Activated T-helper 1 cell treated with anti-CD3 and anti-CD28 coated beads, Interleukin-12 subunit alpha, Interleukin-12 subunit beta, Interleukin-2, Interleukin-4 antibody, amounts not matched to agents 30 ng/mL and 10 ng/mL and 1 ng/mL, durations not matched to agents 14 hours and 24 hours and 36 hours (primary cell): ENCODE measurements at regions not wholly inside any gene's neighbourhood (a gene's known extent, or its start where the extent isn't known, plus 50 kb on each side); places are given as distances from the start of the nearest gene placed in this dataset.

Source experiments
- DNase-seq: peaks from one replicate; pipeline ENCODE4 v3.0.0; 2021; ENCODE audit warnings: low spot score
- H3K27ac Mint-ChIP-seq: one replicate; pipeline ENCODE4 v1.8.0; 2021; ENCODE audit warnings: mild to moderate bottlenecking, mixed read lengths
- H3K27me3 Mint-ChIP-seq: one replicate; pipeline ENCODE4 v1.8.0; 2022; ENCODE audit warnings: mild to moderate bottlenecking, moderate library complexity, mixed read lengths; ENCODE audit not compliant: insufficient read depth
- H3K36me3 Mint-ChIP-seq: one replicate; pipeline ENCODE4 v1.8.0; 2021; ENCODE audit warnings: low read depth, mixed read lengths
- H3K4me1 Mint-ChIP-seq: one replicate; pipeline ENCODE4 v1.8.0; 2021; ENCODE audit warnings: low read depth, mixed read lengths
- H3K4me3 Mint-ChIP-seq: one replicate; pipeline ENCODE4 v1.8.0; 2021; ENCODE audit warnings: mild to moderate bottlenecking, moderate library complexity, mixed read lengths
- H3K9me3 Mint-ChIP-seq: one replicate; pipeline ENCODE4 v1.8.0; 2021; ENCODE audit warnings: mixed read lengths
- intact Hi-C: fragments of 100-400 bp; cut with micrococcal nuclease; formaldehyde crosslinking; loops from one replicate; pipeline ENCODE4 v1.15.1; 2024

GRCh38 chr1:84759756-84760155 lies 69.5 kb upstream of the SSX2IP start:
- H3K4me1 Mint-ChIP-seq: peaks cover 6% of the 10 kb centered on the region
- H3K9me3 Mint-ChIP-seq: no peaks in the 10 kb centered on the region
- no peaks in the 10 kb centered on the region for H3K36me3 Mint-ChIP-seq
- intact Hi-C loops: loop anchor here (10.0 kb wide), 1 partner anchor 255 kb away; the partner anchor contains the start of genes GNG5 and SPATA1
- DNase-seq: no peak
- H3K4me3 Mint-ChIP-seq: no peak overlapping the region
- peaks cover 7% of the 10 kb centered on the region for H3K27me3 Mint-ChIP-seq
- H3K27ac Mint-ChIP-seq: no peak overlapping the region

- peaks cover 7% of the 10 kb centered on the region for H3K27me3 Mint-ChIP-seq
- DNase-seq: no peak
- H3K36me3 Mint-ChIP-seq: no peaks in the 10 kb centered on the region
- no peak overlapping the region for H3K27ac Mint-ChIP-seq
- peaks cover 6% of the 10 kb centered on the region for H3K4me1 Mint-ChIP-seq
- intact Hi-C loops: loop anchor here (10.0 kb wide), 1 partner anchor 254 kb away; the partner anchor contains the start of genes GNG5 and SPATA1
- H3K9me3 Mint-ChIP-seq: no peaks in the 10 kb centered on the region
- no peak overlapping the region for H3K4me3 Mint-ChIP-seq
Observed at GRCh38 chr1:84758968-84759491, 68.8 kb upstream of the SSX2IP start.

GRCh38 chr1:84758476-84758875 lies 68.2 kb upstream of the SSX2IP start:
- no peak overlapping the region for H3K27ac Mint-ChIP-seq
- H3K4me3 Mint-ChIP-seq: no peak overlapping the region
- H3K36me3 Mint-ChIP-seq: no peaks in the 10 kb centered on the region
- H3K9me3 Mint-ChIP-seq: no peaks in the 10 kb centered on the region
- DNase-seq: no peak
- H3K4me1 Mint-ChIP-seq: peaks cover 7% of the 10 kb centered on the region
- intact Hi-C loops: loop anchor here (10.0 kb wide), 1 partner anchor 254 kb away; the partner anchor contains the start of genes GNG5 and SPATA1
- peaks cover 8% of the 10 kb centered on the region for H3K27me3 Mint-ChIP-seq

GRCh38 chr1:84757301-84757700 lies 67.0 kb upstream of the SSX2IP start:
- Mint-ChIP-seq H3K27ac (no peak overlapping the region), H3K4me1 (peaks cover 11% of the 10 kb centered on the region), H3K4me3 (no peak overlapping the region), H3K27me3 (peaks cover 13% of the 10 kb centered on the region), H3K36me3 (no peaks in the 10 kb centered on the region), H3K9me3 (no peaks in the 10 kb centered on the region)
- intact Hi-C loops: loop anchor here (10.0 kb wide), 1 partner anchor 252 kb away; the partner anchor contains the start of genes GNG5 and SPATA1
- no peak for DNase-seq

GRCh38 chr1:84756455-84757082 lies 66.3 kb upstream of the SSX2IP start:
- H3K36me3 Mint-ChIP-seq: no peaks in the 10 kb centered on the region
- peaks cover 15% of the 10 kb centered on the region for H3K27me3 Mint-ChIP-seq
- H3K4me3 Mint-ChIP-seq: no peak overlapping the region

GRCh38 chr1:84756001-84756400 lies 65.7 kb upstream of the SSX2IP start:
- no peak overlapping the region for H3K27ac Mint-ChIP-seq
- H3K9me3 Mint-ChIP-seq: no peaks in the 10 kb centered on the region
- no peak for DNase-seq
- H3K36me3 Mint-ChIP-seq: no peaks in the 10 kb centered on the region
- peaks cover 15% of the 10 kb centered on the region for H3K27me3 Mint-ChIP-seq
- no peak overlapping the region for H3K4me3 Mint-ChIP-seq
- peaks cover 11% of the 10 kb centered on the region for H3K4me1 Mint-ChIP-seq
- intact Hi-C loops: loop anchor here (10.0 kb wide), 1 partner anchor 251 kb away; the partner anchor contains the start of genes GNG5 and SPATA1

More at GRCh38 chr1:84756455-84757082, 66.3 kb upstream of the SSX2IP start:
- intact Hi-C loops: loop anchor here (10.0 kb wide), 1 partner anchor 252 kb away; the partner anchor contains the start of genes GNG5 and SPATA1
- Mint-ChIP-seq H3K4me1 (peaks cover 11% of the 10 kb centered on the region), H3K27ac (no peak overlapping the region), H3K9me3 (no peaks in the 10 kb centered on the region)
- DNase-seq: no peak

GRCh38 chr1:84755216-84755615 lies 65.0 kb upstream of the SSX2IP start:
- Mint-ChIP-seq H3K27me3 (peaks cover 19% of the 10 kb centered on the region), H3K4me1 (peaks cover 11% of the 10 kb centered on the region), H3K9me3 (no peaks in the 10 kb centered on the region), H3K4me3 (no peak overlapping the region), H3K27ac (no peak overlapping the region), H3K36me3 (no peaks in the 10 kb centered on the region)
- DNase-seq: no peak
- intact Hi-C loops: loop anchor here (10.0 kb wide), 1 partner anchor 250 kb away; the partner anchor contains the start of genes GNG5 and SPATA1

GRCh38 chr1:84754386-84754703 lies 64.1 kb upstream of the SSX2IP start:
- Mint-ChIP-seq H3K4me1 (peaks cover 11% of the 10 kb centered on the region), H3K27me3 (peaks cover 25% of the 10 kb centered on the region), H3K27ac (no peak overlapping the region), H3K9me3 (no peaks in the 10 kb centered on the region), H3K36me3 (no peaks in the 10 kb centered on the region), H3K4me3 (no peak overlapping the region)
- no peak for DNase-seq
- intact Hi-C loops: loop anchor here (5.0 to 10.0 kb wide), 2 partner anchors 182 to 250 kb away; partner anchors contain the start of genes CTBS, GNG5 and SPATA1

GRCh38 chr1:84753516-84754385 lies 63.5 kb upstream of the SSX2IP start:
- H3K4me3 Mint-ChIP-seq: no peak overlapping the region
- no peaks in the 10 kb centered on the region for H3K9me3 Mint-ChIP-seq
- DNase-seq: peak; percentile 57
- H3K27ac Mint-ChIP-seq: no peak overlapping the region
- intact Hi-C loops: loop anchor here (1.0 to 10.0 kb wide), 12 partner anchors 63 to 848 kb away; partner anchors contain the start of genes CTBS, GNG5, SPATA1 and SSX2IP
- H3K4me1 Mint-ChIP-seq: peaks cover 5% of the 10 kb centered on the region
- peaks cover 26% of the 10 kb centered on the region for H3K27me3 Mint-ChIP-seq
- H3K36me3 Mint-ChIP-seq: no peaks in the 10 kb centered on the region

- peaks cover 26% of the 10 kb centered on the region for H3K27me3 Mint-ChIP-seq
- peaks cover 5% of the 10 kb centered on the region for H3K4me1 Mint-ChIP-seq
- intact Hi-C loops: loop anchor here (5.0 to 10.0 kb wide), 2 partner anchors 178 to 245 kb away; partner anchors contain the start of genes CTBS, GNG5 and SPATA1
- H3K27ac Mint-ChIP-seq: no peak overlapping the region
- no peaks in the 10 kb centered on the region for H3K9me3 Mint-ChIP-seq
- no peak for DNase-seq
- no peaks in the 10 kb centered on the region for H3K36me3 Mint-ChIP-seq
- H3K4me3 Mint-ChIP-seq: no peak overlapping the region
Observed at GRCh38 chr1:84750110-84750730, 60.0 kb upstream of the SSX2IP start.

- H3K27me3 Mint-ChIP-seq: peaks cover 26% of the 10 kb centered on the region
- DNase-seq: no peak
- intact Hi-C loops: no loop called here
- no peaks in the 10 kb centered on the region for H3K36me3 Mint-ChIP-seq
- H3K9me3 Mint-ChIP-seq: no peaks in the 10 kb centered on the region
- H3K4me1 Mint-ChIP-seq: peaks cover 5% of the 10 kb centered on the region
- no peak overlapping the region for H3K4me3 Mint-ChIP-seq
- no peak overlapping the region for H3K27ac Mint-ChIP-seq
Observed at GRCh38 chr1:84749427-84749826, 59.2 kb upstream of the SSX2IP start.

- Mint-ChIP-seq H3K4me1 (peaks cover 3% of the 10 kb centered on the region), H3K27me3 (peaks cover 24% of the 10 kb centered on the region), H3K4me3 (no peak overlapping the region), H3K27ac (no peak overlapping the region), H3K36me3 (no peaks in the 10 kb centered on the region), H3K9me3 (no peaks in the 10 kb centered on the region)
- intact Hi-C loops: no loop called here
- no peak for DNase-seq
Observed at GRCh38 chr1:84748364-84748763, 58.1 kb upstream of the SSX2IP start.
